ENCODE measurements at regions not wholly inside any gene's neighbourhood (a gene's known extent, or its start where the extent isn't known, plus 50 kb on each side); places are given as distances from the start of the nearest gene placed in this dataset.

- DNase-seq = no peak
- no peaks in the 10 kb centered on the region for H3K27me3 ChIP-seq (ENCODE audit: insufficient read depth, low read depth, severe bottlenecking)
- H3K27ac ChIP-seq = no peak overlapping the region
- H3K36me3 ChIP-seq = no peaks in the 10 kb centered on the region; the same call in 1 of the 2 replicates
- H3K4me3 ChIP-seq (ENCODE audit: low read depth, low read length) = no peak overlapping the region
- no peaks in the 10 kb centered on the region for H3K9me3 ChIP-seq (ENCODE audit: severe bottlenecking)
- TF ChIP-seq, protein P1, sequence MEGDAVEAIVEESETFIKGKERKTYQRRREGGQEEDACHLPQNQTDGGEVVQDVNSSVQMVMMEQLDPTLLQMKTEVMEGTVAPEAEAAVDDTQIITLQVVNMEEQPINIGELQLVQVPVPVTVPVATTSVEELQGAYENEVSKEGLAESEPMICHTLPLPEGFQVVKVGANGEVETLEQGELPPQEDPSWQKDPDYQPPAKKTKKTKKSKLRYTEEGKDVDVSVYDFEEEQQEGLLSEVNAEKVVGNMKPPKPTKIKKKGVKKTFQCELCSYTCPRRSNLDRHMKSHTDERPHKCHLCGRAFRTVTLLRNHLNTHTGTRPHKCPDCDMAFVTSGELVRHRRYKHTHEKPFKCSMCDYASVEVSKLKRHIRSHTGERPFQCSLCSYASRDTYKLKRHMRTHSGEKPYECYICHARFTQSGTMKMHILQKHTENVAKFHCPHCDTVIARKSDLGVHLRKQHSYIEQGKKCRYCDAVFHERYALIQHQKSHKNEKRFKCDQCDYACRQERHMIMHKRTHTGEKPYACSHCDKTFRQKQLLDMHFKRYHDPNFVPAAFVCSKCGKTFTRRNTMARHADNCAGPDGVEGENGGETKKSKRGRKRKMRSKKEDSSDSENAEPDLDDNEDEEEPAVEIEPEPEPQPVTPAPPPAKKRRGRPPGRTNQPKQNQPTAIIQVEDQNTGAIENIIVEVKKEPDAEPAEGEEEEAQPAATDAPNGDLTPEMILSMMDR (IDR thresholded peaks at IDR 0.05; ENCODE audit: low read depth, low read length) = no peak
Observed at GRCh38 chr15:62795171-62795570, 247.4 kb upstream of the TPM1 start.

DNA sequence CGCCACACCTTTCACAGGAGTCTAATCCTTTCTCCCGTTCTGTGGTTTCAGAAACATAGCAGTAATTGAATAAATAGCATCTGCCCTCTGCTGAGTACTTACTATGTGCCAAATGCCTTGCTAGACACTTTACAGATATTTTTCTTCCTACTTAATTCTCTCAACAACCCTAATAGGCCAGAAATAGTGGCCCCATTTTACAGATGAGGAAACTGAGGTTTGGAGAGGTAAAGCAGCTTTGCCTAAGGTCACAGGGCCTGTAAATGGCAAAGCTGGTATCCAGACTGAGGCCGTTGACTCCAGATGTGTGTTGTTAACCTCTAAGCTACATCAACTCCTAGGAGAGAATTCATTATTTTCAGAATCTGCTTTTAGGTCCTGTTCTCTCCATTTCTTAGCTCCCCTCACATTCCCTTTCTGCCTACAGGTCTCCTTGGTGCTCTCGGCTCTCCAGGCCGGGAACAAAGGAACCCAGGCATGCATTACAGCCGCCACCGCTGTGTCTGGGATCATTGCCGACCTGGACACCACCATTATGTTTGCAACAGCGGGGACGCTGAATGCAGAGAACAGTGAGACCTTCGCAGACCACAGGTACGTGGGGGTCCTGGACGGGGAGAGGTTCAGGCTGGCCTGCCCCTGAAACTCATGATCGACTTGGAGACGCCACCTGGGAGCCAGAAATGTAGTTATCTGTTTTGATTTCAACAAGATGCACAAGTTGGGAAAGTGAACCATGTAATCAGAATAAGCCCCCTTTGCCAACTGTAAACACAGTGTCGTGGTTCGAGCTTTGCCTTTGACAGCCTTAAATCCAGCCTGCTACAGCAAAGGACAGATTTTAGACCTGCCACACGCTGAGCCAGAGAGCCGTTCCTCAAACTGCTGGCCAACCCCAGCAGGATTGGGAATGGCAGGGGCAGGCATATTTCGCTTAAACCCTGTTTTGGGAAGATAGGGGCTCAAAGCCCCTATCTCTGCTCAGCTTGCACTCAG lies 246.5 kb upstream of the TPM1 start:
- TF ChIP-seq, protein P1 (IDR thresholded peaks at IDR 0.05; ENCODE audit: low read depth, low read length) = no peak
- no peaks in the 10 kb centered on the region for H3K9me3 ChIP-seq (ENCODE audit: severe bottlenecking)
- no peaks in the 10 kb centered on the region for H3K27me3 ChIP-seq (ENCODE audit: insufficient read depth, low read depth, severe bottlenecking)
- no peaks in the 10 kb centered on the region; the same call in 1 of the 2 replicates for H3K36me3 ChIP-seq
- no peak for DNase-seq
- no peak overlapping the region for H3K4me3 ChIP-seq (ENCODE audit: low read depth, low read length)
- H3K27ac ChIP-seq = no peak overlapping the region

GRCh38 chr15:62797171-62797570 lies 245.4 kb upstream of the TPM1 start:
- Histone ChIP-seq H3K27me3 (ENCODE audit: insufficient read depth, low read depth, severe bottlenecking) (no peaks in the 10 kb centered on the region), H3K4me3 (ENCODE audit: low read depth, low read length) (no peak overlapping the region), H3K9me3 (ENCODE audit: severe bottlenecking) (no peaks in the 10 kb centered on the region), H3K27ac (no peak overlapping the region), H3K36me3 (peaks cover 2% of the 10 kb centered on the region; the same call in 1 of the 2 replicates)
- DNase-seq = no peak
- TF ChIP-seq, protein P1 (IDR thresholded peaks at IDR 0.05; ENCODE audit: low read depth, low read length) = no peak

DNA sequence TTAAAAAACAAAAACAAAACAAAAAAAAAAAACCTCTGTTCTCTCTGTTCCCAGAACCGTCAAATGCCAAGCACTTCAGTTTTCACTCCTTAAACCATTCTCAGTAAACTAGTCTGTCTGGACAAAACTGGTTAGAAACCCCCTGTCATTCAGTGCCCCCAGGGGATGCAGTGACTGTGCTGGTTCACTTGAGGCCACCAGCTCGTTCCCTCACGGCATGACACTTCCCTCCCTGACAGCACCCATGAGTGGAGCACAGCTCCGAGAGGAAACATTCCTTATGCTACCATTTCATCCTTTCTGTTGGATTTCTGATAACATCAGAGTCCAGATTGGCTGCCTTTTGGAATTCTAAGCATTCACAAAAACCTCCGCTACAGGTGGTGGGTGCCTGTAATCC lies 244.0 kb upstream of the TPM1 start:
- H3K36me3 ChIP-seq = peaks cover 5% of the 10 kb centered on the region; the same call in 1 of the 2 replicates
- TF ChIP-seq, protein P1 (IDR thresholded peaks at IDR 0.05; ENCODE audit: low read depth, low read length) = no peak
- H3K4me3 ChIP-seq (ENCODE audit: low read depth, low read length) = no peak overlapping the region
- no peak for DNase-seq
- H3K9me3 ChIP-seq (ENCODE audit: severe bottlenecking) = no peaks in the 10 kb centered on the region
- no peak overlapping the region for H3K27ac ChIP-seq
- H3K27me3 ChIP-seq (ENCODE audit: insufficient read depth, low read depth, severe bottlenecking) = no peaks in the 10 kb centered on the region

- no peak overlapping the region for H3K27ac ChIP-seq
- DNase-seq = no peak
- TF ChIP-seq, protein P1 (IDR thresholded peaks at IDR 0.05; ENCODE audit: low read depth, low read length) = no peak
- H3K9me3 ChIP-seq (ENCODE audit: severe bottlenecking) = no peaks in the 10 kb centered on the region
- peaks cover 5% of the 10 kb centered on the region; the same call in 1 of the 2 replicates for H3K36me3 ChIP-seq
- no peaks in the 10 kb centered on the region for H3K27me3 ChIP-seq (ENCODE audit: insufficient read depth, low read depth, severe bottlenecking)
- H3K4me3 ChIP-seq (ENCODE audit: low read depth, low read length) = no peak overlapping the region
Observed at GRCh38 chr15:62799037-62799436, 243.5 kb upstream of the TPM1 start.

All from WERI-Rb-1 (cell line).